ENCODE measurements at regions not wholly inside any gene's neighbourhood (a gene's known extent, or its start where the extent isn't known, plus 50 kb on each side); places are given as distances from the start of the nearest gene placed in this dataset.

DNA sequence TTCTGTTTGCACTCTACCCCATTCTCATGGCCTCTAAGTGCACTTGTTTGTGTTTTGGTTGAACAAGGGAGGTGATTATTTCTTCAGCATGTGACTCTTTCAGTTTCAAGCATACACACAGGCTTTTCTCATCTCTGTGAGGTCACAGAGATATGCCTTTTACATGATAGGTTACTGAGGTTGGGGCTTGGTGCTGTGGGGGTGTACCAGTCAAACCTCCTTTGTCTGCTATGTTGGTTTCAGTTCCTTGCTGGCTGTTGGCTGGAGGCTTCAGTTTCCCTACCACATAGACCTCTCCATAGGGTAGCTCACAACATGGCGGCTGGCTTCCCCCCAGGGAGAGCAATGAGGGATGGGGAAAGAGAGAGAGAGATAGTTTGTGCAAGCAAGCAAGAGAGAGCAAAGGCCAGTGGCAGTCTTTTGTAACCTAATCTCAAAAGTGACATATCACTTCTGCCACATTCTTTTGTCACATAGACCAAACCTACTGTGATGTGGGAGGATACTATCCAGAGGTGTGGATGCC is 96.7 kb upstream of the SEMA6A start (continued):
- TF ChIP-seq RBBP5 (conservative IDR thresholded peaks at IDR 0.05) (no peak), CBX3 (IDR thresholded peaks at IDR 0.05; ENCODE audit: borderline replicate concordance, low read depth) (no peak), JUNB (IDR thresholded peaks at IDR 0.05) (no peak; the same call in 1 of the 2 replicates), IKZF1 (conservative IDR thresholded peaks at IDR 0.05) (peak; percentile 94), MLLT1 (IDR thresholded peaks at IDR 0.05) (peak; percentile 84), BRCA1 (IDR thresholded peaks at IDR 0.05; ENCODE audit: low read depth, low read length) (no peak), TARDBP (IDR thresholded peaks at IDR 0.05; ENCODE audit: borderline replicate concordance) (no peak; the same call in 1 of the 2 replicates), CEBPB (IDR thresholded peaks at IDR 0.05; ENCODE audit: borderline replicate concordance in 1 of 2, low read depth in 2 of 2, low read length in 2 of 2) (no peak), WRNIP1 (IDR thresholded peaks at IDR 0.05; ENCODE audit: borderline replicate concordance, low read depth, low read length) (0 out of 2 replicates have a peak, but pooled peaks have one; percentile 79), ZZZ3 (IDR thresholded peaks at IDR 0.05; ENCODE audit: control insufficient read depth, insufficient read length, low read depth) (no peak), IKZF2 (IDR thresholded peaks at IDR 0.05) (peak; percentile 97 to 98), EED (IDR thresholded peaks at IDR 0.05; ENCODE audit: low read depth) (peak; percentile 92), SIX5 (IDR thresholded peaks at IDR 0.05; ENCODE audit: low read depth, low read length, severe bottlenecking) (no peak), TBL1XR1 (IDR thresholded peaks at IDR 0.05; ENCODE audit: low read depth, low read length) (peak; percentile 87; the same call in 1 of the 2 replicates), RCOR1 (conservative IDR thresholded peaks at IDR 0.05; ENCODE audit: low read depth, low read length) (peak; percentile 88; the same call in 1 of the 2 replicates), DPF2 (IDR thresholded peaks at IDR 0.05) (peak; percentile 92), CHD2 (IDR thresholded peaks at IDR 0.05; ENCODE audit: borderline replicate concordance, low read depth, low read length) (peak; percentile 78; the same call in 1 of the 2 replicates), MYC (IDR thresholded peaks at IDR 0.05; ENCODE audit: insufficient read depth, insufficient read length, insufficient replicate concordance, low read length, severe bottlenecking) (no peak), NFYA (IDR thresholded peaks at IDR 0.05; ENCODE audit: borderline replicate concordance, low read depth, low read length) (no peak), POU2F2 (IDR thresholded peaks at IDR 0.05; ENCODE audit: borderline replicate concordance, low read depth, low read length) (0 out of 3 replicates have a peak, but pooled peaks have one; percentile 63), ASH2L (IDR thresholded peaks at IDR 0.05; ENCODE audit: borderline replicate concordance, low read depth) (no peak), SREBF1 (IDR thresholded peaks at IDR 0.05; ENCODE audit: low read length) (no peak), CBFB (IDR thresholded peaks at IDR 0.05; ENCODE audit: low read depth) (peak; percentile 68; the same call in 1 of the 2 replicates), MEF2B (IDR thresholded peaks at IDR 0.05; ENCODE audit: partially characterized antibody, poor library complexity, severe bottlenecking) (peak; percentile 88), MTA3 (IDR thresholded peaks at IDR 0.05; ENCODE audit: borderline replicate concordance, low read length) (no peak)
- TF ChIP-seq, protein P1, sequence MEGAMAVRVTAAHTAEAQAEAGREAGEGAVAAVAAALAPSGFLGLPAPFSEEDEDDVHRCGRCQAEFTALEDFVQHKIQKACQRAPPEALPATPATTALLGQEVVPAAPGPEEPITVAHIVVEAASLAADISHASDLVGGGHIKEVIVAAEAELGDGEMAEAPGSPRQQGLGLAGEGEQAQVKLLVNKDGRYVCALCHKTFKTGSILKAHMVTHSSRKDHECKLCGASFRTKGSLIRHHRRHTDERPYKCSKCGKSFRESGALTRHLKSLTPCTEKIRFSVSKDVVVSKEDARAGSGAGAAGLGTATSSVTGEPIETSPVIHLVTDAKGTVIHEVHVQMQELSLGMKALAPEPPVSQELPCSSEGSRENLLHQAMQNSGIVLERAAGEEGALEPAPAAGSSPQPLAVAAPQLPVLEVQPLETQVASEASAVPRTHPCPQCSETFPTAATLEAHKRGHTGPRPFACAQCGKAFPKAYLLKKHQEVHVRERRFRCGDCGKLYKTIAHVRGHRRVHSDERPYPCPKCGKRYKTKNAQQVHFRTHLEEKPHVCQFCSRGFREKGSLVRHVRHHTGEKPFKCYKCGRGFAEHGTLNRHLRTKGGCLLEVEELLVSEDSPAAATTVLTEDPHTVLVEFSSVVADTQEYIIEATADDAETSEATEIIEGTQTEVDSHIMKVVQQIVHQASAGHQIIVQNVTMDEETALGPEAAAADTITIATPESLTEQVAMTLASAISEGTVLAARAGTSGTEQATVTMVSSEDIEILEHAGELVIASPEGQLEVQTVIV (IDR thresholded peaks at IDR 0.05; ENCODE audit: borderline replicate concordance, partially characterized antibody), result no peak
- TF ChIP-seq, protein P2, sequence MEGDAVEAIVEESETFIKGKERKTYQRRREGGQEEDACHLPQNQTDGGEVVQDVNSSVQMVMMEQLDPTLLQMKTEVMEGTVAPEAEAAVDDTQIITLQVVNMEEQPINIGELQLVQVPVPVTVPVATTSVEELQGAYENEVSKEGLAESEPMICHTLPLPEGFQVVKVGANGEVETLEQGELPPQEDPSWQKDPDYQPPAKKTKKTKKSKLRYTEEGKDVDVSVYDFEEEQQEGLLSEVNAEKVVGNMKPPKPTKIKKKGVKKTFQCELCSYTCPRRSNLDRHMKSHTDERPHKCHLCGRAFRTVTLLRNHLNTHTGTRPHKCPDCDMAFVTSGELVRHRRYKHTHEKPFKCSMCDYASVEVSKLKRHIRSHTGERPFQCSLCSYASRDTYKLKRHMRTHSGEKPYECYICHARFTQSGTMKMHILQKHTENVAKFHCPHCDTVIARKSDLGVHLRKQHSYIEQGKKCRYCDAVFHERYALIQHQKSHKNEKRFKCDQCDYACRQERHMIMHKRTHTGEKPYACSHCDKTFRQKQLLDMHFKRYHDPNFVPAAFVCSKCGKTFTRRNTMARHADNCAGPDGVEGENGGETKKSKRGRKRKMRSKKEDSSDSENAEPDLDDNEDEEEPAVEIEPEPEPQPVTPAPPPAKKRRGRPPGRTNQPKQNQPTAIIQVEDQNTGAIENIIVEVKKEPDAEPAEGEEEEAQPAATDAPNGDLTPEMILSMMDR (IDR thresholded peaks at IDR 0.05 in 2 of 3, conservative IDR thresholded peaks at IDR 0.05 in 1 of 3; ENCODE audit: control insufficient read depth in 2 of 3, extremely low read depth in 1 of 3, insufficient read depth in 1 of 3, low read depth in 3 of 3, low read length in 3 of 3), result no peak

Measured in GM12878 (cell line).